Anterior cingulate cortex (tissue), 58 donors: ENCODE measurements at regions not wholly inside any gene's neighbourhood (a gene's known extent, or its start where the extent isn't known, plus 50 kb on each side); places are given as distances from the start of the nearest gene placed in this dataset.
"Not testable (repeated sequence)": the region's sequence is repeated elsewhere in the genome, so short reads cannot be mapped to it uniquely, and the experiment has no call there.

Experiments
- DNase-seq, 58 donors: peaks; one replicate each; lab custom pipeline; 2025; lab: John Stamatoyannopoulos, UW

GRCh38 chr6:78631976-78632375, 235.4 kb upstream of the IRAK1BP1 start:
- DNase-seq: no peak

- no peak for DNase-seq
Measured at GRCh38 chr6:78639111-78640110, 227.9 kb upstream of the IRAK1BP1 start.

- not testable (repeated sequence) for DNase-seq
Measured at GRCh38 chr6:78643976-78644375, 223.4 kb upstream of the IRAK1BP1 start.

GRCh38 chr6:78646542-78647415, 220.6 kb upstream of the IRAK1BP1 start:
- DNase-seq: not testable (repeated sequence)

- not testable (repeated sequence) for DNase-seq
Measured at GRCh38 chr6:78665819-78666218, 201.5 kb upstream of the IRAK1BP1 start.

- DNase-seq: no peak
Measured at GRCh38 chr6:78666764-78667163, 200.6 kb upstream of the IRAK1BP1 start.

GRCh38 chr6:78670156-78670555, 197.2 kb upstream of the IRAK1BP1 start:
- no peak for DNase-seq

GRCh38 chr6:78670802-78671201, 196.5 kb upstream of the IRAK1BP1 start:
- DNase-seq: no peak

- DNase-seq: not testable (repeated sequence)
Measured at GRCh38 chr6:78676069-78677007, 191.0 kb upstream of the IRAK1BP1 start.

- DNase-seq: no peak
Measured at GRCh38 chr6:78688668-78689067, 178.7 kb upstream of the IRAK1BP1 start.

- DNase-seq: no peak
Measured at GRCh38 chr6:78693835-78694234, 173.5 kb upstream of the IRAK1BP1 start.

GRCh38 chr6:78694628-78695027, 172.7 kb upstream of the IRAK1BP1 start:
- not testable (repeated sequence) for DNase-seq

- DNase-seq: no peak
Measured at GRCh38 chr6:78700991-78701390, 166.4 kb upstream of the IRAK1BP1 start.

- no peak for DNase-seq
Measured at GRCh38 chr6:78701407-78701806, 165.9 kb upstream of the IRAK1BP1 start.

GRCh38 chr6:78709021-78709420, 158.3 kb upstream of the IRAK1BP1 start:
- no peak for DNase-seq

- DNase-seq: no peak
Measured at GRCh38 chr6:78713564-78713963, 153.8 kb upstream of the IRAK1BP1 start.

GRCh38 chr6:78744144-78744543, 123.2 kb upstream of the IRAK1BP1 start:
- no peak for DNase-seq

- no peak for DNase-seq
Measured at GRCh38 chr6:78746457-78746856, 120.9 kb upstream of the IRAK1BP1 start.

- DNase-seq: no peak
Measured at GRCh38 chr6:78749326-78749725, 118.0 kb upstream of the IRAK1BP1 start.

- not testable (repeated sequence) for DNase-seq
Measured at GRCh38 chr6:78758297-78758798, 109.0 kb upstream of the IRAK1BP1 start.
